ENCODE measurements at regions not wholly inside any gene's neighbourhood (a gene's known extent, or its start where the extent isn't known, plus 50 kb on each side); places are given as distances from the start of the nearest gene placed in this dataset.

DNA sequence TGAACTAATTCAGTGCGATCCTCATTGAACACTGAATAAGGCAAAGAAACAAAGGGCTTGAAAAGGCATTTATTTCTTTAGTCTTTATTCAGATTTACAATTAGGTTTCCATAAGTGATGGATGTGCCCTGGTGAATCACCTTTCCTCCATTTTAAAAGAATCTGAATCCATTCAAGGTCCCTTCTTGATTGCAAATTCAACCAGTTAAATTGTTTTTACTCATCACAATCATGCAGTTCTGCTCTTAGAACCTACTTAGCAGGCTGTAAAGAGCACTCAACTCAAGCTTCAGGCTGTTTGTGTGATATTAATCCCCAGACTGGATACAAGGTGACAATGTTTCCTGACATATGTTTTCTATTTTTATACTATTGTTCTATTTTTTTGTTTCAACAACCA lies 321.0 kb downstream of the TBC1D4 start:
- no peaks in the 10 kb centered on the region for H3K27me3 ChIP-seq (replicated peaks in 1 of 4; ENCODE audit: control insufficient read depth in 3 of 4, extremely low read depth in 1 of 4, insufficient read depth in 3 of 4, low read length in 3 of 4)
- DNase-seq (ENCODE audit: low read depth in 1 of 2, low spot score in 2 of 2) (no peak), FAIRE-seq (no peak)
- no peak overlapping the region for H3K4me2 ChIP-seq (ENCODE audit: insufficient read depth in 1 of 2, low read depth in 2 of 2, low read length in 2 of 2)
- no peak overlapping the region for H4K91ac ChIP-seq (replicated peaks; ENCODE audit: insufficient read length, low read length)
- no peak overlapping the region for H3K18ac ChIP-seq (ENCODE audit: extremely low read depth, low read length)
- H2AFZ ChIP-seq (ENCODE audit: low read length), result no peak overlapping the region
- no peak overlapping the region for H2BK5ac ChIP-seq (ENCODE audit: low read depth, low read length)
- CTCF ChIA-PET (ENCODE audit: partially characterized antibody), result no interaction called here
- H2AK5ac ChIP-seq (ENCODE audit: low read depth, low read length), result no peak overlapping the region
- H3K23ac ChIP-seq (ENCODE audit: insufficient read length), result no peak overlapping the region
- WGBS, 2 experiments (ENCODE audit: extremely low coverage in 1 of 2, insufficient coverage in 1 of 2, insufficient read length in 1 of 2, insufficient replicate concordance in 2 of 2, low coverage in 1 of 2, low lambda C conversion rate in 2 of 2, missing lambda C conversion rate in 1 of 2), result 89% methylated on average over 1 of the region's 1 CpG; no CpG with 5 or more reads in 1 of the 2 experiments
- no peaks in the 10 kb centered on the region for H3K23me2 ChIP-seq (ENCODE audit: low read depth, low read length)
- H2BK120ac ChIP-seq (replicated peaks; ENCODE audit: low read depth, low read length), result no peak overlapping the region
- H4K20me1 ChIP-seq (replicated peaks in 1 of 2; ENCODE audit: control insufficient read depth in 1 of 2, insufficient read depth in 2 of 2, low read length in 2 of 2), result no peaks in the 10 kb centered on the region
- no peak overlapping the region for H4K5ac ChIP-seq (ENCODE audit: insufficient read length, low read depth, low read length)
- H3K9me3 ChIP-seq (ENCODE audit: insufficient read depth in 2 of 2, low read depth in 1 of 2, low read length in 1 of 2), result no peaks in the 10 kb centered on the region
- TF ChIP-seq CREB1 (IDR thresholded peaks at IDR 0.05) (no peak), KDM1A (IDR thresholded peaks at IDR 0.05; ENCODE audit: borderline replicate concordance, low read length) (no peak), NANOG (IDR thresholded peaks at IDR 0.05; ENCODE audit: insufficient read depth, low read depth, low read length, poor library complexity, severe bottlenecking) (no peak), YY1 (IDR thresholded peaks at IDR 0.05; ENCODE audit: low read depth, low read length) (no peak), RNF2 (IDR thresholded peaks at IDR 0.05; ENCODE audit: borderline replicate concordance, low read depth, low read length, missing control alignments, poor library complexity, severe bottlenecking) (no peak)
- H2BK12ac ChIP-seq (ENCODE audit: low read depth, low read length), result no peak overlapping the region
- no peaks in the 10 kb centered on the region; a peak in 1 of 7 replicates for H3K4me1 ChIP-seq (replicated peaks in 1 of 4; ENCODE audit: control insufficient read depth in 3 of 4, insufficient read depth in 4 of 4, low read length in 3 of 4)
- POLR2A ChIA-PET (ENCODE audit: partially characterized antibody), result no interaction called here
- H3K14ac ChIP-seq (ENCODE audit: insufficient read length), result no peak overlapping the region
- H3K9ac ChIP-seq (replicated peaks in 1 of 4; ENCODE audit: extremely low read depth in 1 of 4, low read depth in 3 of 4, low read length in 3 of 4), result no peak overlapping the region
- no peaks in the 10 kb centered on the region for H3K79me1 ChIP-seq (ENCODE audit: low read depth, low read length)
- H2BK20ac ChIP-seq (ENCODE audit: low read length), result no peak overlapping the region
- H3K36me3 ChIP-seq (ENCODE audit: control insufficient read depth in 2 of 4, insufficient read depth in 4 of 4, low read length in 3 of 4), result no peaks in the 10 kb centered on the region
- H3K4ac ChIP-seq (replicated peaks; ENCODE audit: insufficient read length, low read depth, low read length), result no peak overlapping the region
- no peak overlapping the region for H2BK15ac ChIP-seq (ENCODE audit: low read length)
- H3K27ac ChIP-seq (ENCODE audit: low read depth, low read length), result no peak overlapping the region
- H3K56ac ChIP-seq (replicated peaks; ENCODE audit: insufficient read length, low read depth, low read length), result no peak overlapping the region
- no peaks in the 10 kb centered on the region for H3K79me2 ChIP-seq (ENCODE audit: control insufficient read depth in 1 of 2, insufficient read depth in 2 of 2, low read length in 2 of 2)
- H4K8ac ChIP-seq (ENCODE audit: extremely low read depth, insufficient read depth, low read length), result no peak overlapping the region
- no peak overlapping the region for H3K4me3 ChIP-seq (ENCODE audit: extremely low read depth in 1 of 4, insufficient read depth in 2 of 4, low read depth in 3 of 4, low read length in 4 of 4)
